ENCODE measurements at regions not wholly inside any gene's neighbourhood (a gene's known extent, or its start where the extent isn't known, plus 50 kb on each side); places are given as distances from the start of the nearest gene placed in this dataset.
"Not testable (repeated sequence)": the region's sequence is repeated elsewhere in the genome, so short reads cannot be mapped to it uniquely, and the experiment has no call there.

DNA sequence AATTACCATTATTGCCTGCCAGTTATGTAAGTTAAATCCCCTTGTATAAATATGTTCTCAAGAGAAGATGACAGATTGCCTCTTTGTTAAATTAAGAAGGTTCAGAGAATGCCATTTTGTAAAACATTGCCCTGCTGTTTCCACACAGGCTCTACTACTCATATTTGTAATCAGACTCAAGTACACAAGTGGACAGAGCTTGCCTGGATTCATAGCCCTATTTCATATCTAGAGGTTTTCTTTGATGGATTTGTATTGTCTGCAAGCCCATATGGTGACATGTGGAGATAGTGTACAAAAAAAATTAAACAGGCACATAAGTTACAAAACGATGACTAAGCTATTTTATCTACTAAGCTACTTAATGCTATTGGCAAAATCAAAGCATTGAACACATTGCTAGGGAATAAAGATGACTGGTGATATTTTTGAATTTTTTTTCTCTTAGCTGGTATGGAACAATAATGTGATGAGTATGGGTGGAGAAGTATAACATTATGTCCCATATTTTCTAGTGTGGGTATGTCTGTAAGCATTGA lies 1286.6 kb upstream of the ALCAM start:
- H3K36me3 ChIP-seq (replicated peaks; ENCODE audit: insufficient read depth, low read depth) = no peaks in the 10 kb centered on the region
- H2AFZ ChIP-seq = no peak overlapping the region
- no peak overlapping the region for H3K4me2 ChIP-seq
- no peaks in the 10 kb centered on the region for H3K27me3 ChIP-seq
- no peak overlapping the region for H3K27ac ChIP-seq
- H3K4me3 ChIP-seq = no peak overlapping the region
- H3K9me2 ChIP-seq (replicated peaks; ENCODE audit: insufficient read depth) = no peaks in the 10 kb centered on the region
- H3K4me1 ChIP-seq (ENCODE audit: insufficient read depth) = no peaks in the 10 kb centered on the region
- no peaks in the 10 kb centered on the region for H3K9me3 ChIP-seq (ENCODE audit: low read depth)
- WGBS (ENCODE audit: low lambda C conversion rate, missing lambda C conversion rate) = 59% methylated on average over 1 of the region's 1 CpG
- no peaks in the 10 kb centered on the region for H3K79me2 ChIP-seq
- TF ChIP-seq EZH2phosphoT487 (IDR thresholded peaks at IDR 0.05; ENCODE audit: low read depth, severe bottlenecking, unreplicated experiment) (no peak), EZH2 (IDR thresholded peaks at IDR 0.05; ENCODE audit: borderline replicate concordance) (no peak)
- TF ChIP-seq, protein P1, sequence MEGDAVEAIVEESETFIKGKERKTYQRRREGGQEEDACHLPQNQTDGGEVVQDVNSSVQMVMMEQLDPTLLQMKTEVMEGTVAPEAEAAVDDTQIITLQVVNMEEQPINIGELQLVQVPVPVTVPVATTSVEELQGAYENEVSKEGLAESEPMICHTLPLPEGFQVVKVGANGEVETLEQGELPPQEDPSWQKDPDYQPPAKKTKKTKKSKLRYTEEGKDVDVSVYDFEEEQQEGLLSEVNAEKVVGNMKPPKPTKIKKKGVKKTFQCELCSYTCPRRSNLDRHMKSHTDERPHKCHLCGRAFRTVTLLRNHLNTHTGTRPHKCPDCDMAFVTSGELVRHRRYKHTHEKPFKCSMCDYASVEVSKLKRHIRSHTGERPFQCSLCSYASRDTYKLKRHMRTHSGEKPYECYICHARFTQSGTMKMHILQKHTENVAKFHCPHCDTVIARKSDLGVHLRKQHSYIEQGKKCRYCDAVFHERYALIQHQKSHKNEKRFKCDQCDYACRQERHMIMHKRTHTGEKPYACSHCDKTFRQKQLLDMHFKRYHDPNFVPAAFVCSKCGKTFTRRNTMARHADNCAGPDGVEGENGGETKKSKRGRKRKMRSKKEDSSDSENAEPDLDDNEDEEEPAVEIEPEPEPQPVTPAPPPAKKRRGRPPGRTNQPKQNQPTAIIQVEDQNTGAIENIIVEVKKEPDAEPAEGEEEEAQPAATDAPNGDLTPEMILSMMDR (IDR thresholded peaks at IDR 0.05; ENCODE audit: poor library complexity) = no peak
- no peak for DNase-seq (ENCODE audit: low spot score)
- no peaks in the 10 kb centered on the region for H4K20me1 ChIP-seq (ENCODE audit: insufficient read depth, poor library complexity, severe bottlenecking)

DNA sequence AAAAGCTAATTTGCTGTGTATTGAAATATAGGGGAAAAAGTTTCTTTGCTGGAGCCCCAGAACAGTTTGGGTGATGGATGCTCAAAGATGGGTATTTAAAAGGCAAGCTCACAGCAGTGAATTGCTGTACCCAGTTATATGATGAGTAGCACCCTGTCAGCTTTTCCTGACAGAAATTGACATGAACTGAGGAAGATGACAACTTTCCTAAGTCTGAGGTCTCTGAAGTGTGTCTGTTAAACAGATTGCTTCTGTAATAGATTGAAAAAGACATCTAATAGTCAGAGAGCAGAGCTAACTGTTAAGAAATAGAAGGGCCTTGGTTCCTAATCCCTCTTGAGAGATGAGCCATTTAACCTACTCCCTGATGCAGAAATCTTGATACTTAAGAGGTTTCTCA lies 1278.0 kb upstream of the ALCAM start:
- H3K79me2 ChIP-seq = no peaks in the 10 kb centered on the region
- no peak overlapping the region for H2AFZ ChIP-seq
- H3K4me1 ChIP-seq (ENCODE audit: insufficient read depth) = no peaks in the 10 kb centered on the region
- H3K27me3 ChIP-seq = no peaks in the 10 kb centered on the region
- H3K9me2 ChIP-seq (replicated peaks; ENCODE audit: insufficient read depth) = no peaks in the 10 kb centered on the region
- H3K27ac ChIP-seq = no peak overlapping the region
- no peaks in the 10 kb centered on the region for H3K36me3 ChIP-seq (replicated peaks; ENCODE audit: insufficient read depth, low read depth)
- H3K4me2 ChIP-seq = no peak overlapping the region
- H3K4me3 ChIP-seq = no peak overlapping the region
- H3K9me3 ChIP-seq (ENCODE audit: low read depth) = no peaks in the 10 kb centered on the region
- no peaks in the 10 kb centered on the region for H4K20me1 ChIP-seq (ENCODE audit: insufficient read depth, poor library complexity, severe bottlenecking)
- DNase-seq (ENCODE audit: low spot score) = no peak
- TF ChIP-seq EZH2phosphoT487 (IDR thresholded peaks at IDR 0.05; ENCODE audit: low read depth, severe bottlenecking, unreplicated experiment) = no peak
- TF ChIP-seq EZH2 (IDR thresholded peaks at IDR 0.05; ENCODE audit: borderline replicate concordance) = no peak
- TF ChIP-seq, protein P1 (IDR thresholded peaks at IDR 0.05; ENCODE audit: poor library complexity) = no peak

DNA sequence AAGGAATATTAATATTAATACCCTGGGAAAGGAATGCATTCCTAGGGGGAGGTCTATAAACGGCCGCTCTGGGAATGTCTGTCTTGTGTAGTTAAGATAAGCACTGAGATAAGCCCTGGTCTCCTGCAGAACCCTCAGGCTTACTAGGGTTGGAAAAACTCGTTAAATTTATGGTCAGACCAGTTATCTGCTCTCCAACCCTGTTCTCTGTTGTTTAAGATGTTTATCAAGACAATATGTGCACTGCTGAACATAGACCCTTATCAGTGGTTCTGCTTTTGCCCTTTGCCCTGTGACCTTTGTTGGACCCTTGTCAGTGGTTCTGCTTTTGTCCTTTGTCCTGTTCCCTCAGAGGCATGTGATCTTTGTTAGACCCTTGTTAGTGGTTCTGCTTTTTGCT lies 1276.7 kb upstream of the ALCAM start:
- not testable (repeated sequence) for DNase-seq (ENCODE audit: low spot score); H3K27me3 ChIP-seq

DNA sequence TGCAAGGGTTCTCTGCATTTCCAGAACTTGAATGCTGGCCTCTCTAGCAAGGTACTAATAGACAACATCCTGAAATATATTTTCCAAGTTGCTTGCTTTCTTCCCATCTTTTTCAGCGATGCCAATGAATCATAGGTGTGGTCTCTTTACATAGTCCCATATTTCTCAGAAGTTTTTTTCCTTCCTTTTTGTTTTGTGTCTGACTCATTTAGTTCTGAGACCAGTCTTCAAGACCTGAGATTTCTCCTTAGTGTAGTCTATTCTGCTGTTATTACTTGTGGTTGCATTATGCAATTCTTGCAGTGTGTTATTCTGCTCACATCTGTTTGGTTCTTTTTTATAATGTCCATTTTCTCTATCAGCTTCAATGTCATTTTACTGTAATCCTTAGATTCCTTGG lies 1265.0 kb upstream of the ALCAM start:
- no peaks in the 10 kb centered on the region for H3K27me3 ChIP-seq
- no peaks in the 10 kb centered on the region for H3K9me2 ChIP-seq (replicated peaks; ENCODE audit: insufficient read depth)
- no peaks in the 10 kb centered on the region for H3K4me1 ChIP-seq (ENCODE audit: insufficient read depth)
- no peaks in the 10 kb centered on the region for H3K36me3 ChIP-seq (replicated peaks; ENCODE audit: insufficient read depth, low read depth)
- H3K27ac ChIP-seq = no peak overlapping the region
- H3K79me2 ChIP-seq = no peaks in the 10 kb centered on the region
- H4K20me1 ChIP-seq (ENCODE audit: insufficient read depth, poor library complexity, severe bottlenecking) = no peaks in the 10 kb centered on the region
- no peak for DNase-seq (ENCODE audit: low spot score)
- H3K9me3 ChIP-seq (ENCODE audit: low read depth) = no peaks in the 10 kb centered on the region
- no peak overlapping the region for H2AFZ ChIP-seq
- no peak overlapping the region for H3K4me2 ChIP-seq
- no peak for TF ChIP-seq EZH2phosphoT487 (IDR thresholded peaks at IDR 0.05; ENCODE audit: low read depth, severe bottlenecking, unreplicated experiment)
- no peak for TF ChIP-seq EZH2 (IDR thresholded peaks at IDR 0.05; ENCODE audit: borderline replicate concordance)
- TF ChIP-seq, protein P1 (IDR thresholded peaks at IDR 0.05; ENCODE audit: poor library complexity) = no peak
- H3K4me3 ChIP-seq = no peak overlapping the region
- WGBS (ENCODE audit: low lambda C conversion rate, missing lambda C conversion rate) = 88% methylated on average over 1 of the region's 1 CpG

More for the DNA sequence above, 1276.7 kb upstream of the ALCAM start:
- H3K4me1 ChIP-seq (ENCODE audit: insufficient read depth); H3K4me2 ChIP-seq; H3K27ac ChIP-seq; H3K4me3 ChIP-seq; H3K9me3 ChIP-seq (ENCODE audit: low read depth); H4K20me1 ChIP-seq (ENCODE audit: insufficient read depth, poor library complexity, severe bottlenecking); H3K36me3 ChIP-seq (replicated peaks; ENCODE audit: insufficient read depth, low read depth); H3K79me2 ChIP-seq; H3K9me2 ChIP-seq (replicated peaks; ENCODE audit: insufficient read depth); H2AFZ ChIP-seq: not testable (repeated sequence)
- WGBS (ENCODE audit: low lambda C conversion rate, missing lambda C conversion rate) = 19% methylated on average over 3 of the region's 3 CpGs
